Thyroid gland (tissue), 4 donors: ENCODE measurements at regions not wholly inside any gene's neighbourhood (a gene's known extent, or its start where the extent isn't known, plus 50 kb on each side); places are given as distances from the start of the nearest gene placed in this dataset.
"Not testable (repeated sequence)": the region's sequence is repeated elsewhere in the genome, so short reads cannot be mapped to it uniquely, and the experiment has no call there.

Experiments
- CTCF ChIP-seq, 6 experiments: fragments of 200-600 bp in 3 of 6; fragments of 450-650 bp in 3 of 6; sonication (generic) in 3 of 6; IDR thresholded peaks; one replicate each; pipeline ENCODE4 v1.5.1; 2016 to 2019; ENCODE audit warnings: antibody characterized with exemption in 6 of 6, mild to moderate bottlenecking in 2 of 6, inconsistent platforms in 1 of 6, moderate library complexity in 1 of 6
- POLR2A ChIP-seq, 2 donors: fragments of 450-650 bp; IDR thresholded peaks; one replicate each; pipeline ENCODE4 v1.6.1; 2017; ENCODE audit warnings: antibody characterized with exemption in 2 of 2, mild to moderate bottlenecking in 2 of 2, moderate library complexity in 1 of 2

- not testable (repeated sequence) for TF ChIP-seq CTCF, POLR2A (IDR thresholded peaks at IDR 0.05)
Observed at GRCh38 chr7:89616829-89617228, 537.4 kb upstream of the STEAP1 start.
